K562 (cell line): ENCODE measurements at regions not wholly inside any gene's neighbourhood (a gene's known extent, or its start where the extent isn't known, plus 50 kb on each side); places are given as distances from the start of the nearest gene placed in this dataset.

Experiments used
- ATAC-seq: fragments of 200-7000 bp; cut with Tn5 transposase; 3 replicates; pipeline ENCODE4 v1.9.1; 2020; ENCODE audit warnings: moderate library complexity
- BruUV-seq: library from RNA; stranded (reverse); fragments of 400-500 nt; replicated peaks from 2 replicates; lab custom pipeline; 2021; lab: Mats Ljungman, UMichigan
- CTCF ChIA-PET: fragments of 300-600 bp; formaldehyde crosslinking; extraction: SDS; loops from one replicate; lab custom pipeline; 2021; ENCODE audit warnings: low intra/inter-chr PET ratio; lab: Yijun Ruan, JAX
- POLR2A ChIA-PET: fragments of 300-600, 350-650 bp; sonication (Branson Sonifier 250); formaldehyde crosslinking; extraction: SDS; loops from one replicate; lab custom pipeline; 2021; ENCODE audit warnings: antibody characterized with exemption, inconsistent platforms; lab: Yijun Ruan, JAX
- DNase-seq, 4 experiments: peaks; one replicate each; pipeline versions ENCODE4 v3.0.0 to v3.0.0-alpha.2; 2011 to 2018; ENCODE audit warnings: low spot score in 3 of 4, mixed read lengths in 3 of 4; ENCODE audit errors: extremely low read depth in 1 of 4
- FAIRE-seq: peaks from 2 replicates; lab custom pipeline; 2011; peaks lifted over from hg19 to GRCh38; lab: Jason Lieb, UNC
- H2AFZ ChIP-seq: 2 replicates; pipeline ENCODE4 v1.6.0; 2011; ENCODE audit warnings: low read depth, low read length, control low read depth, inconsistent platforms
- H3K27ac ChIP-seq: fragments of 200-600 bp; 3 replicates; pipeline ENCODE4 v1.8.0; 2011; ENCODE audit warnings: low read depth, mild to moderate bottlenecking, control low read depth, inconsistent platforms, low read length, moderate library complexity, mixed read lengths; ENCODE audit errors: extremely low read depth
- H3K27me3 ChIP-seq, 2 experiments: fragments of 300-600 bp in 1 of 2; 2 replicates in 1 of 2; 3 replicates in 1 of 2; pipeline versions ENCODE4 v1.6.0 to v1.8.0; 2011; ENCODE audit warnings: inconsistent platforms in 2 of 2, low read length in 2 of 2, mild to moderate bottlenecking in 1 of 2, mixed read lengths in 1 of 2, moderate library complexity in 1 of 2; ENCODE audit not compliant: control insufficient read depth in 2 of 2, insufficient read depth in 2 of 2
- H3K36me3 ChIP-seq: fragments of 300-600 bp; 3 replicates; pipeline ENCODE4 v1.8.0; 2011; ENCODE audit warnings: mild to moderate bottlenecking, low read length, inconsistent platforms; ENCODE audit not compliant: control insufficient read depth, insufficient read depth
- H3K4me1 ChIP-seq, 2 experiments: fragments of 200-600 bp in 1 of 2; replicated peaks in 1 of 2; 2 replicates in 1 of 2; 3 replicates in 1 of 2; pipeline versions ENCODE4 v1.5.1 to v1.8.0; 2011; ENCODE audit warnings: inconsistent platforms in 2 of 2, low read length in 2 of 2, mild to moderate bottlenecking in 1 of 2, mixed read lengths in 1 of 2, moderate library complexity in 1 of 2; ENCODE audit not compliant: control insufficient read depth in 2 of 2, insufficient read depth in 2 of 2
- H3K4me2 ChIP-seq: 2 replicates; pipeline ENCODE4 v1.6.1; 2011; ENCODE audit warnings: low read length, control low read depth, inconsistent platforms, mixed read lengths; ENCODE audit not compliant: insufficient read depth
- H3K4me3 ChIP-seq: fragments of 200-600 bp; sonication (generic), shearing (Covaris generic); 2 replicates; pipeline ENCODE4 v1.5.1; 2016; ENCODE audit warnings: control low read depth, inconsistent platforms
- H3K79me2 ChIP-seq: fragments of 200-600 bp; 3 replicates; pipeline ENCODE4 v1.8.0; 2011; ENCODE audit warnings: low read length, inconsistent platforms; ENCODE audit not compliant: control insufficient read depth, insufficient read depth
- H3K9ac ChIP-seq, 2 experiments: 2 replicates each; pipeline versions ENCODE4 v1.6.0 to v1.6.1; 2011; ENCODE audit warnings: low read depth in 2 of 2, low read length in 2 of 2, control low read depth in 1 of 2, inconsistent platforms in 1 of 2, mild to moderate bottlenecking in 1 of 2, mixed read lengths in 1 of 2; ENCODE audit not compliant: insufficient read depth in 1 of 2
- H3K9me1 ChIP-seq: one replicate; pipeline ENCODE4 v1.6.0; 2011; ENCODE audit warnings: inconsistent platforms, mild to moderate bottlenecking, low read length, moderate library complexity; ENCODE audit not compliant: control insufficient read depth, insufficient read depth
- H3K9me3 ChIP-seq: replicated peaks from 2 replicates; pipeline ENCODE4 v1.5.1; 2011; ENCODE audit warnings: low read depth, low read length, inconsistent platforms; ENCODE audit not compliant: control insufficient read depth, insufficient read depth
- H4K20me1 ChIP-seq: replicated peaks from 2 replicates; pipeline ENCODE4 v1.6.1; 2011; ENCODE audit warnings: low read length, inconsistent platforms, mixed read lengths; ENCODE audit not compliant: control insufficient read depth, insufficient read depth
- RBM25 ChIP-seq: fragments of 200-400 bp; formaldehyde crosslinking; IDR thresholded peaks from 2 replicates; pipeline ENCODE4 v1.6.1; 2018; ENCODE audit warnings: low read length, low read depth, moderate library complexity; ENCODE audit not compliant: severe bottlenecking
- SNRNP70 ChIP-seq: fragments of 200-400 bp; formaldehyde crosslinking; optimal IDR thresholded peaks from 2 replicates; pipeline ENCODE3; 2017; ENCODE audit warnings: low read depth, low read length
- SP1 ChIP-seq: sonication (generic); formaldehyde crosslinking; IDR thresholded peaks from 2 replicates; pipeline ENCODE4 v1.8.1; 2022; ENCODE audit warnings: mild to moderate bottlenecking, missing genetic modification reagents
- SRSF3 ChIP-seq: fragments of 200-400 bp; formaldehyde crosslinking; IDR thresholded peaks from 2 replicates; pipeline ENCODE4 v1.6.1; 2016; ENCODE audit warnings: mild to moderate bottlenecking, low read length, moderate library complexity; ENCODE audit not compliant: insufficient read depth
- ZNF143 ChIP-seq: sonication (generic); formaldehyde crosslinking; IDR thresholded peaks from 2 replicates; pipeline ENCODE4 v1.9.0; 2022; ENCODE audit warnings: mild to moderate bottlenecking, missing genetic modification reagents
- ZNF57 ChIP-seq: fragments of 450-650 bp; formaldehyde crosslinking; IDR thresholded peaks from 2 replicates; pipeline ENCODE4 v1.4.0; 2020; ENCODE audit warnings: mild to moderate bottlenecking, moderate library complexity
- WGBS: fragments of 100-300 bp; shearing (Covaris generic); methylation state at CpG from one replicate; pipeline ENCODE4 v1.1.6; 2016; ENCODE audit warnings: low coverage, mixed read lengths; ENCODE audit not compliant: insufficient coverage; ENCODE audit errors: missing lambda C conversion rate; 5-methylcytosine and 5-hydroxymethylcytosine counted together
- in situ Hi-C: fragments of 300-500 bp; cut with MboI; formaldehyde crosslinking; loops from 4 replicates; pipeline ENCODE4 v1.15.0; 2018; ENCODE audit warnings: inconsistent platforms, mixed read lengths
- intact Hi-C: fragments of 100-400 bp; cut with micrococcal nuclease; formaldehyde crosslinking; loops from 2 replicates; pipeline ENCODE4 v1.14.2; 2022
- TF ChIP-seq, protein P1 (sequence below): sonication (generic); formaldehyde crosslinking; IDR thresholded peaks from 2 replicates; pipeline ENCODE4 v1.8.0; 2022; ENCODE audit warnings: missing genetic modification reagents, mild to moderate bottlenecking, moderate library complexity, borderline replicate concordance
- TF ChIP-seq, protein P2 (sequence below): fragments of 450-650 bp; IDR thresholded peaks from 2 replicates; pipeline ENCODE4 v1.6.1; 2016; ENCODE audit warnings: mild to moderate bottlenecking, moderate library complexity
- TF ChIP-seq, protein P3 (sequence below): fragments of 450-650 bp; IDR thresholded peaks from 2 replicates; pipeline ENCODE4 v1.6.1; 2016; ENCODE audit warnings: borderline replicate concordance

DNA sequence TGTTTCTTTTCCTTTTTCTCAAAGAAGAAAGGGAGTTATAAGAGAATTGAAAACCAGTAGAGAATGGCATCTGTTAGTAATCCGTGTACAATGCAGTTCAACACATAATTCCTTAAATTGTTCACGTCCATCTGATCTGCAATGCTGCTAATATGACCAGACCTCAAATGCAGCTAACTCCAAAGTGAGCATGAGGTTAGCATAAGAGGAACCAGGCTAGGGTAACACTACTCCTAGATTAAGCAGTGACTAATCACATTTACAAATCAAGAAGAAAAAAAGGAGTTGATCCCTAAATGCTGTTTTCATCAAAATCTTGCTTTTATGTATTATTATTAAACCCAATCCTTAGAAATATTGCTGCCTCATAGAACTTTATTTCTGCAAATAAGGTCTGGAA lies 432.7 kb upstream of the ARID1B start:
- intact Hi-C loops (no loop called here), in situ Hi-C loops (no loop called here)
- FAIRE-seq: no peak
- no peaks in the 10 kb centered on the region for H3K4me1 ChIP-seq
- no peaks in the 10 kb centered on the region for H3K9me3 ChIP-seq
- no peaks in the 10 kb centered on the region for H3K27me3 ChIP-seq
- WGBS: 0% methylated on average over 2 of the region's 2 CpGs
- ChIA-PET POLR2A (no interaction called here), CTCF (no interaction called here)
- H3K4me2 ChIP-seq: no peak overlapping the region
- H3K79me2 ChIP-seq: no peaks in the 10 kb centered on the region
- BruUV-seq: no TSS peak
- no peaks in the 10 kb centered on the region for H3K36me3 ChIP-seq
- H3K9ac ChIP-seq: no peak overlapping the region
- H2AFZ ChIP-seq: no peak overlapping the region
- H4K20me1 ChIP-seq: no peaks in the 10 kb centered on the region; the same call in 1 of the 2 replicates
- no peak for DNase-seq
- no peak for ATAC-seq
- H3K4me3 ChIP-seq: no peak overlapping the region
- no peak overlapping the region for H3K27ac ChIP-seq
- no peaks in the 10 kb centered on the region for H3K9me1 ChIP-seq
- TF ChIP-seq, protein P1, sequence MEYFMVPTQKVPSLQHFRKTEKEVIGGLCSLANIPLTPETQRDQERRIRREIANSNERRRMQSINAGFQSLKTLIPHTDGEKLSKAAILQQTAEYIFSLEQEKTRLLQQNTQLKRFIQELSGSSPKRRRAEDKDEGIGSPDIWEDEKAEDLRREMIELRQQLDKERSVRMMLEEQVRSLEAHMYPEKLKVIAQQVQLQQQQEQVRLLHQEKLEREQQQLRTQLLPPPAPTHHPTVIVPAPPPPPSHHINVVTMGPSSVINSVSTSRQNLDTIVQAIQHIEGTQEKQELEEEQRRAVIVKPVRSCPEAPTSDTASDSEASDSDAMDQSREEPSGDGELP (CRISPR knock-in tag): no peak
- TF ChIP-seq RBM25 (no peak), SNRNP70 (no peak), ZNF143 (CRISPR knock-in tag) (no peak), SRSF3 (no peak), SP1 (CRISPR knock-in tag) (no peak), ZNF57 (CRISPR knock-in tag) (no peak)
- TF ChIP-seq, protein P2, sequence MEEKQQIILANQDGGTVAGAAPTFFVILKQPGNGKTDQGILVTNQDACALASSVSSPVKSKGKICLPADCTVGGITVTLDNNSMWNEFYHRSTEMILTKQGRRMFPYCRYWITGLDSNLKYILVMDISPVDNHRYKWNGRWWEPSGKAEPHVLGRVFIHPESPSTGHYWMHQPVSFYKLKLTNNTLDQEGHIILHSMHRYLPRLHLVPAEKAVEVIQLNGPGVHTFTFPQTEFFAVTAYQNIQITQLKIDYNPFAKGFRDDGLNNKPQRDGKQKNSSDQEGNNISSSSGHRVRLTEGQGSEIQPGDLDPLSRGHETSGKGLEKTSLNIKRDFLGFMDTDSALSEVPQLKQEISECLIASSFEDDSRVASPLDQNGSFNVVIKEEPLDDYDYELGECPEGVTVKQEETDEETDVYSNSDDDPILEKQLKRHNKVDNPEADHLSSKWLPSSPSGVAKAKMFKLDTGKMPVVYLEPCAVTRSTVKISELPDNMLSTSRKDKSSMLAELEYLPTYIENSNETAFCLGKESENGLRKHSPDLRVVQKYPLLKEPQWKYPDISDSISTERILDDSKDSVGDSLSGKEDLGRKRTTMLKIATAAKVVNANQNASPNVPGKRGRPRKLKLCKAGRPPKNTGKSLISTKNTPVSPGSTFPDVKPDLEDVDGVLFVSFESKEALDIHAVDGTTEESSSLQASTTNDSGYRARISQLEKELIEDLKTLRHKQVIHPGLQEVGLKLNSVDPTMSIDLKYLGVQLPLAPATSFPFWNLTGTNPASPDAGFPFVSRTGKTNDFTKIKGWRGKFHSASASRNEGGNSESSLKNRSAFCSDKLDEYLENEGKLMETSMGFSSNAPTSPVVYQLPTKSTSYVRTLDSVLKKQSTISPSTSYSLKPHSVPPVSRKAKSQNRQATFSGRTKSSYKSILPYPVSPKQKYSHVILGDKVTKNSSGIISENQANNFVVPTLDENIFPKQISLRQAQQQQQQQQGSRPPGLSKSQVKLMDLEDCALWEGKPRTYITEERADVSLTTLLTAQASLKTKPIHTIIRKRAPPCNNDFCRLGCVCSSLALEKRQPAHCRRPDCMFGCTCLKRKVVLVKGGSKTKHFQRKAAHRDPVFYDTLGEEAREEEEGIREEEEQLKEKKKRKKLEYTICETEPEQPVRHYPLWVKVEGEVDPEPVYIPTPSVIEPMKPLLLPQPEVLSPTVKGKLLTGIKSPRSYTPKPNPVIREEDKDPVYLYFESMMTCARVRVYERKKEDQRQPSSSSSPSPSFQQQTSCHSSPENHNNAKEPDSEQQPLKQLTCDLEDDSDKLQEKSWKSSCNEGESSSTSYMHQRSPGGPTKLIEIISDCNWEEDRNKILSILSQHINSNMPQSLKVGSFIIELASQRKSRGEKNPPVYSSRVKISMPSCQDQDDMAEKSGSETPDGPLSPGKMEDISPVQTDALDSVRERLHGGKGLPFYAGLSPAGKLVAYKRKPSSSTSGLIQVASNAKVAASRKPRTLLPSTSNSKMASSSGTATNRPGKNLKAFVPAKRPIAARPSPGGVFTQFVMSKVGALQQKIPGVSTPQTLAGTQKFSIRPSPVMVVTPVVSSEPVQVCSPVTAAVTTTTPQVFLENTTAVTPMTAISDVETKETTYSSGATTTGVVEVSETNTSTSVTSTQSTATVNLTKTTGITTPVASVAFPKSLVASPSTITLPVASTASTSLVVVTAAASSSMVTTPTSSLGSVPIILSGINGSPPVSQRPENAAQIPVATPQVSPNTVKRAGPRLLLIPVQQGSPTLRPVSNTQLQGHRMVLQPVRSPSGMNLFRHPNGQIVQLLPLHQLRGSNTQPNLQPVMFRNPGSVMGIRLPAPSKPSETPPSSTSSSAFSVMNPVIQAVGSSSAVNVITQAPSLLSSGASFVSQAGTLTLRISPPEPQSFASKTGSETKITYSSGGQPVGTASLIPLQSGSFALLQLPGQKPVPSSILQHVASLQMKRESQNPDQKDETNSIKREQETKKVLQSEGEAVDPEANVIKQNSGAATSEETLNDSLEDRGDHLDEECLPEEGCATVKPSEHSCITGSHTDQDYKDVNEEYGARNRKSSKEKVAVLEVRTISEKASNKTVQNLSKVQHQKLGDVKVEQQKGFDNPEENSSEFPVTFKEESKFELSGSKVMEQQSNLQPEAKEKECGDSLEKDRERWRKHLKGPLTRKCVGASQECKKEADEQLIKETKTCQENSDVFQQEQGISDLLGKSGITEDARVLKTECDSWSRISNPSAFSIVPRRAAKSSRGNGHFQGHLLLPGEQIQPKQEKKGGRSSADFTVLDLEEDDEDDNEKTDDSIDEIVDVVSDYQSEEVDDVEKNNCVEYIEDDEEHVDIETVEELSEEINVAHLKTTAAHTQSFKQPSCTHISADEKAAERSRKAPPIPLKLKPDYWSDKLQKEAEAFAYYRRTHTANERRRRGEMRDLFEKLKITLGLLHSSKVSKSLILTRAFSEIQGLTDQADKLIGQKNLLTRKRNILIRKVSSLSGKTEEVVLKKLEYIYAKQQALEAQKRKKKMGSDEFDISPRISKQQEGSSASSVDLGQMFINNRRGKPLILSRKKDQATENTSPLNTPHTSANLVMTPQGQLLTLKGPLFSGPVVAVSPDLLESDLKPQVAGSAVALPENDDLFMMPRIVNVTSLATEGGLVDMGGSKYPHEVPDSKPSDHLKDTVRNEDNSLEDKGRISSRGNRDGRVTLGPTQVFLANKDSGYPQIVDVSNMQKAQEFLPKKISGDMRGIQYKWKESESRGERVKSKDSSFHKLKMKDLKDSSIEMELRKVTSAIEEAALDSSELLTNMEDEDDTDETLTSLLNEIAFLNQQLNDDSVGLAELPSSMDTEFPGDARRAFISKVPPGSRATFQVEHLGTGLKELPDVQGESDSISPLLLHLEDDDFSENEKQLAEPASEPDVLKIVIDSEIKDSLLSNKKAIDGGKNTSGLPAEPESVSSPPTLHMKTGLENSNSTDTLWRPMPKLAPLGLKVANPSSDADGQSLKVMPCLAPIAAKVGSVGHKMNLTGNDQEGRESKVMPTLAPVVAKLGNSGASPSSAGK: no peak
- TF ChIP-seq, protein P3, sequence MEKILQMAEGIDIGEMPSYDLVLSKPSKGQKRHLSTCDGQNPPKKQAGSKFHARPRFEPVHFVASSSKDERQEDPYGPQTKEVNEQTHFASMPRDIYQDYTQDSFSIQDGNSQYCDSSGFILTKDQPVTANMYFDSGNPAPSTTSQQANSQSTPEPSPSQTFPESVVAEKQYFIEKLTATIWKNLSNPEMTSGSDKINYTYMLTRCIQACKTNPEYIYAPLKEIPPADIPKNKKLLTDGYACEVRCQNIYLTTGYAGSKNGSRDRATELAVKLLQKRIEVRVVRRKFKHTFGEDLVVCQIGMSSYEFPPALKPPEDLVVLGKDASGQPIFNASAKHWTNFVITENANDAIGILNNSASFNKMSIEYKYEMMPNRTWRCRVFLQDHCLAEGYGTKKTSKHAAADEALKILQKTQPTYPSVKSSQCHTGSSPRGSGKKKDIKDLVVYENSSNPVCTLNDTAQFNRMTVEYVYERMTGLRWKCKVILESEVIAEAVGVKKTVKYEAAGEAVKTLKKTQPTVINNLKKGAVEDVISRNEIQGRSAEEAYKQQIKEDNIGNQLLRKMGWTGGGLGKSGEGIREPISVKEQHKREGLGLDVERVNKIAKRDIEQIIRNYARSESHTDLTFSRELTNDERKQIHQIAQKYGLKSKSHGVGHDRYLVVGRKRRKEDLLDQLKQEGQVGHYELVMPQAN: no peak
